Occipital lobe (tissue), 1 donor: ENCODE measurements at regions not wholly inside any gene's neighbourhood (a gene's known extent, or its start where the extent isn't known, plus 50 kb on each side); places are given as distances from the start of the nearest gene placed in this dataset.
"Not testable (repeated sequence)": the region's sequence is repeated elsewhere in the genome, so short reads cannot be mapped to it uniquely, and the experiment has no call there.

Experiments
- DNase-seq: peaks from one replicate; lab custom pipeline; 2025; lab: John Stamatoyannopoulos, UW

DNA sequence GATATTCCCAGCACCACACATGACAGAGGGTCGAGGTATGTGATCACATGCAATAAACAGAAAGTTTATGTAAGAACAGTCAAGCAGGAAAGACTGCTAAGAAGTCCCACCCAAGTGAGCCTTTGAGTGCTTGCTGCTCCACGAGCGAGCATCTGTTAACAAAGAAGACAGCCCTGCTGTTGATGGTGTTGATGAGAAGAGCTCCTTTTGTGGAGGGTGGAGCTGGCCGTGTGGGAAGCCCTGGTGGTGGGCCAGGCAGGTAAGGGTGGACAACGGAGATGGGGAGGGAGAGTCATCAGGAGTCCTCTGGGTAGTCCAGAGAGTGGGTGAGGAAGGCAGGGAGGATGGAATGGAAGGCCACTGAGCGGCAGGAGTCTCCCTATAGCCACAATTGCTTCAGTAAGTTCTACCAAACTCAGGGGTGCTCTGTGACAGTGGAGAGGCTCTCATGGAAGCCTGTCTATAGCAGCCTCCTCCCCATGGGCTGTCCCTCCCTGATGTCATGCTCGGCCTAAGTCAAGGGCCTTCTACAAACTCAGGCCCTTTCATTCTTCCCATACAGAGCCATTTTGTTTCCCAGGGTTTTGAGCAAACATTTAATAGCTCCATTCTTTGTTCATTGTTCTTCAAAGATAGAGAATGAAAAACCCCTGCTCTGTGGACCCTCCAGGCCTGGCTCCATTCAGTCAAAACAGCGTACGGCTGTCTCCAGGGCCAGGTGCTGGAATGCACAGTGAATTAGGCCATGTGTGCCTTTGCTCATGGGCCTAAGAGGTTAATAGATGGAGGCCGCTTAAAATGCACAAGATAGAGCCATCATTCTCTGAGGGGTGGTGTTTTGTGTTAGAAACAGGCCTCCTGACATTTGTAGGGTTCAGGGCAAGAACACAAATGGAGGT, 494.2 kb upstream of the RAB6C start:
- DNase-seq: no peak

DNA sequence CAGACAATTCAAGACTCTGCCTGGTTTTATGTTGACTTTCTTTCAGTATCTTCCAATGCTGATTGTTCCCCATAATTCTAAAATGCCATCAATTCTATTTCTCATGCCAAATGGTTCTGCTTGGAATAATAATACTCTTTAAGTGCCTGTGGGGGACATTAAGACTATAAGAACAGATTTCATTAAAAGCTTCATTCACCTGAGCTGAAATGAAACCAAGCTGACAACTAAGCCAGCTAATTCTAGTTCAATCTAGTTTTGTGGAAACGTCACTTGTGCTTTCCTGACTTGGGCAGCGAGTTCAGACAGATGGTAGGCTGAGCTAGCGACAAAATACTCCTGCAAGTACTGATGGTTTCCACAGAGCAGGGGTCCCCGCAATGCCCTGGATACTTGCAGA, 491.1 kb upstream of the RAB6C start:
- no peak for DNase-seq

DNA sequence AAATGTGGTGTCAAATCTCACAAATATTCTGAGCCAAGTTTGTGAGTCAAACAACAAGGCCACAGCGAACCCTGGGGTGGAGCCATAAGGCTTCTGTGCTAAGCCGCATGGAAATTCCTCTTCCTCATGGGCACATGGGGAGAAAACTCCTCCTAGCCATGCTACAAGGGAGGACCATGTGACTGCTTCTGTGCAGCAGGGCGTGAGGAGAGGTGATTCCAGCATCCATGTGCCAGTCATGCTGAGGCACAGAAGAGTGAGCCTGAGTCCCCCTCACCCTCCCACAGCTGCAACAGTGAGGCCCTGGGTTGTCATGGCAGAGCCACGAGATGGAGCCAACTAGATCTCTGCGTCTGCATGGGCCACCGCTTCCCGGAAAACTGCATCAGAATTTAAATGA, 488.8 kb upstream of the RAB6C start:
- no peak for DNase-seq

DNA sequence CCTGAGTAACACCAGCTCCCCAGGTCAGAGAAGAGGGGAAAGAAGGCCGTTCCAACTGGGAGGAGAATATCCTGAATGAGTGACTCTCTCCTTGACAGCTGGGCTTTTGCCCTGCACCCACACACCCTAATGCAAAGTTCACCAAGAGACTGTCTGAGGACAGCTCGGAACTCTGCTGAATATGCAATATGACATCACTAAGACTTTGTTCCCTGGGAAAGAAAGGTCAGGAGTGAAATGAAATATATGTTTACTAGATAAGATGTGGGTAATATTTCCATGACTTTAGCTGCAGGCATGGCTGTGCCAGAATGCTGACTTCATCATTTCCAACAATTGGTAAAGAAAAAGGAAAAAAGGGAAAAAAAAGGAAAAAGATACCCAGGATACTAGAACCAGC, 488.2 kb upstream of the RAB6C start:
- no peak for DNase-seq

DNA sequence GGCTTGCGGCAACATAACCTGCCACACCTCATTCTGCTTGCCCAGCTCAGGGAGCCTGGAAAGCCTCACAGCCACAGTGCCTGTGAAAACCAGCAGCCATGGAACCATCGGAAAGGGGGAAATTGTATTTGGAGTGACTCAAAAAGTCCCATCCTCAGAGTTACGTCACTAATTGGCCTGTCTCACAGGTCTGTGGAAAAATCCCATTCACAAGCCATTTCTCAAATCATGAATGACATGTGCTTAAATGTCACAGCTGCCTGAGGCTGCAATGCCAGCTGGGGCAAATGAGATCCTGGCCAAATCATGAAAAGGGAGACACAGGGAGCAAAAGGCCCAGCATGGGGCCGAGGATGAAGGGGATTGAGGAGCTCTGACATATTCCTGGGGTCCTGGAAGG, 486.9 kb upstream of the RAB6C start:
- DNase-seq: no peak

DNA sequence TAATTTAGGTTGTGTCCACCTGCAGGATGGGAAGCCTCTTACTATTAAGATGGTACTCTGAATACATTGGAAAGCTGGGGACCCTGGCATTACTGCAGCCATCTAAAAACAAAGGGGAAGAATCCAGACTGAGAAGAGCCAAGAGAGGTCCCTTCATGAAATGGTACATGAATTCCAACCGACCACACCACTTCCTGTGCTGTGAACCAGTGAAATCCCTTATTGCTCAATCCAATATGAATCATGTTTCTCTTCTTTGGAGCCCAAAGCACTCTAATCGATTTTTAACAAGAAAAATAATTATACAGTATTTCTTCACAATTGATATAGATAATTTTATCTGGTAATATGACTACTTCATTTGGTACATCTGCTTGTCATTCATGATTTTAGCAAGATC, 479.7 kb upstream of the RAB6C start:
- DNase-seq: no peak

DNA sequence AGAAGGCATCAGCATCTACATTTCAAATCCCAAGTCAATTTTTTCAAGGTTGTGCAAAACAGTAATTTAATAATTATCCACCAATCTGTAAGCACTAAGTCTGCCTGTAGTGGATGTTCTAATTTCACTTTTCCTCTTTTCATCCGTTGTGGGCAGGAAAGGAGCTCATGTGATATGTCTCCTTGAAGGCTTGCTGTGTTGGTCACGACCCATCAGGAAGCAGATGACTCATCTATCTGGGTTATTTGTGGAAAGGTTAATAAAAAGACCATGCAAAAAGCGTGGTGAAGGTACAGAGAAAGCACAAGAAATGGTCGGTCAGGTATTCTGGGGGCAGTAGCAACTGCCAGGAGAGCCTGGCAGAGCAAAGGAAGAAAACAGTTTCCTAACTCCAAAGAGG, 476.7 kb upstream of the RAB6C start:
- no peak for DNase-seq

DNA sequence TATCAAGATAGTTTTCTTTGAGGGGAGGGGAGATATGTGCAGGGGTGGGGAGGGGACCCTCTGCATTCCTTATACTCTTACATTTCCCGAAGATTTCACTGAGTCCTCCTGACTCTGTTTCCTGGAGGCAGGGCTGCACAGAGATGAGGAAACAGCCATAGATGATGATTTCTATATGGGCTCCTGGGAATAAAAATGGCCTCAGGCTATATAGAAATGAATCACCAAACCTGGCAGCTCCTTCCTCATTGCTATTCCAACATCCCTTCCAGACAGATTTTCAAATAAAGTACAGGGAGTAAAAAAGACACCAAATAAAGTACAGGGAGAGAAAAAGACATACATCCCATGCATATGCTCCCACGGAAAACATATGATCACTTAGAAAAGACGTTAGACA, 474.8 kb upstream of the RAB6C start:
- DNase-seq: no peak

DNA sequence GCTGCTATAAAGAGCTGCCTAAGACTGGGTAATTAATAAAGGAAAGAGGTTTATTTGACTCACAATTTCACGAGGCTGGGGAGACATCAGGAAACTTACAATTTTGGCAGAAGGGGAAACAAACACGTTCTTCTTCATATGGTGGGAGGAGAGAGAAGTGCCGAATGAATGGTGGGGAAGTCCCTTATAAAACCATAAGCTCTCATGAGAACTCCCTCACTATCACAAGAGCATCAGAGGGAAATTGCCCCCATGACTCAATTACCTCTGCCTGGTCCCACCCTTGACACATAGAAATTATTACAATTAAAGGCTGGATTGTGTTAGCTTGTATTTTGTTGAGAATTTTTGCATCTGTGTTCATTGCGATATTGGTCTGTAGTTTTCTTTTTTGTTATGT, 460.5 kb upstream of the RAB6C start:
- DNase-seq: no peak

DNA sequence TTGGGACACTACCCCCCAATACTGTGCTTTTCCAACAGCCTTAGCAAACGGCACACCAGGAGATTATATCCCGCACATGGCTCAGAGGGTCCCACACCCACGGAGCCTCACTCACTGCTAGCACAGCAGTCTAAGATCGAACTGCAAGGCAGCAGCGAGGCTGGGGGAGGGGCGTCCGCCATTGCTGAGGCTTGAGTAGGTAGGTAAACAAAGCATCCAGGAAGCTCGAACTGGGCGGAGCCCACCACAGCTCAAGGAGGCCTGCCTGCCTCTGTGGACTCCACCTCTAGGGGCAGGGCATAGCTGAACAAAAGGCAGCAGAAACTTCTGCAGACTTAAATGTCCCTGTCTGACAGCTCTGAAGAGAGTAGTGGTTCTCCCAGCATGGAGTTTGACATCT, 447.3 kb upstream of the RAB6C start:
- not testable (repeated sequence) for DNase-seq

DNA sequence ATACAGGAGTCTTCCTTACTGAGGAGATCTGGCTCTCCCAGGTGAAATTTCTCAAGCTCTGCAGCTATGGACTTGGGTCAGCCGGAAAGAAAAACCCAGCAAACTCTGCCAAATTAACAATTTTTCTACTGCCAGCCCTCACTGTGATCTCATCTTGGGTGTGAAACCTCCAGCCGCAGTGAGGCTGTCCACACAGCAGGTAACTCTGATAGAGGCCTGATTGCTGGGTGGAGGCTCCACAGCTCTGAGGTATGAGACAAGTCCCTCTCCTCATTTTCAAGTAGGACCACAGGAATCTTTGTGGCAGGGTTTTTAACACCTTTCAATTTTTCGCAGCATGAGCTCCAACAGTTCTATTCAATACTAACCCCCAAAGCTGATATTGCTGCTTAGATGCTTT, 430.6 kb upstream of the RAB6C start:
- DNase-seq: no peak

DNA sequence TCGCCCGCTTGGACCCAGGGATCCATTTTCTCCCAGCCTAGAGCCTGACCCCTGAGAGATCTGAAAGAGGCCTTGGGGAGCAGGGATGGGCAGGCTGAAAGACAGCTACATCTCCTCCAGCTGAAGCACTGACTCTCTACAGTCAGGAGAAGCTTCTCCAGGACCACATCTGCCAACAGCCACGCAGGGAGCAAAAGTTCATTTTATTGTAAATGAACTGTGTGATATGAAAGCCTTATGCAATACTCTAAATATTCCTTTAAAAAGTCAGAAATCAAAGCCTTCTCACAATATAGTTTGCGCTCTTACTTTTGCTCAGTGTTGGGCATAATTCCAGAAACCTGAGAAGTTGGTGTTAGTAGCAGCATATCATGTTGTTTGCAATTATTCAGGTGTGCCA, 428.9 kb upstream of the RAB6C start:
- DNase-seq: no peak

DNA sequence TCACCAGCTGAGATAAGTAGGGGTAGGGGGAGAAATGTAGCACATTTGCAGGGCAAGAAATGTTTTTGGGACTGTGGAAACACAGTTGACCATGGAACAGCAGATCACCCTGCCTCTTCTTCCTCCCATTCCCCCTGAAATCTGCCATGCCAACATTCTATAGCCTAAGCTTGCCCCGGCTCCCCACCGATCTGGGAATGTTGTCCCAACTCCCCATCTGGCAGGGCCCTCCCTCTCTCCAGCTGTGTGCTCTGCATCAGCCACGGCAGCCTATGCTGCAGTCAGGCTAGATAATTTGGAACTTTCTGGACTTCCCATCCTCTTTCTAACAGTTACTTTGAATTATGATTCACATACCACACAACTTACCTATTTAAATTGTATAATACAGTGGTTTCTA, 425.1 kb upstream of the RAB6C start:
- no peak for DNase-seq

DNA sequence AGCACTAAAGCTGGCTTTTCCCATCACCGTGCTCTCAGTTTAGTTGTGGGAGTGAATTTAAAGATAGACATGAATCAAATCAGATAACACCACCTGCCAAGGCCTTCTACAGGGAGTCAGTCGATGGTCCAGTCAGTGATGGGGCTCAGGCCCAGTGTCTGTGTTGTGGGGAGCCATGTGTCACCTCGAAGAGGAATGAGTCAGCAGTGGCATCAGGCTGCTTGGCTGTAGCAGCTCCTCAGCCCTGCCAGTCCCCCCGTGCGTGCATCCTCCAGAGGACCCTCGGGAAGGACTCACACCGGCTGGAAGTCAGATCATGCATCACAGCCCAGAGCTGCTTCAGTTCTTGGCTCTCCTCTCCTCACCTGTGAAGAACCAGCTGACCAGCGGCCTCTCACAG, 420.4 kb upstream of the RAB6C start:
- no peak for DNase-seq

DNA sequence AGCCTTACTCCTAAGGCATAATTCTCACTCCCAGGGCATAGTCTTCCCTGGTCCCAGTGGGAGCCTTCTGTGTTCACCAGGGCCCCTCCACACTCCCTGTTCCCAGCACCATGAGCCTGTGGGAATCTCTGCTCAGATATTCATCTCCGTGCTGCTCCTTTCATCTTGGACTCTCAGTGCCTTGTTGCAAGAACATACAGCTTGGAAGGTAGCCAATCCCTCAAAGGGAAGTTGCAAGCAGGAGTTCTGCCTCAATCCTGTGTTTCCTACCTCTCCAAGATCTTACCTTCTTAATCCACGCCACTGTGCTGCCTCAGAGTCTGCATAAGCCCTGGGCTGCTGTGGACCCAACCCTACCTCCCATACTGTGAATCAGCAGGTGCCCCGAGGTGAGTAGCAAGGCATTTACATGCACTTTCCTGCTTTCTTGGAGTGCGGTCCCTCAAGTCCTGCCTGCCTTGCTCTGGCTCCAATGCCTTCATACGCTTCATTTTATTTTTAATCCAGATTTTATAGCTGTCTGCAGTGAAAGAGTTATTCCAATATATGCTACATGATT, 413.8 kb upstream of the RAB6C start:
- DNase-seq: no peak

DNA sequence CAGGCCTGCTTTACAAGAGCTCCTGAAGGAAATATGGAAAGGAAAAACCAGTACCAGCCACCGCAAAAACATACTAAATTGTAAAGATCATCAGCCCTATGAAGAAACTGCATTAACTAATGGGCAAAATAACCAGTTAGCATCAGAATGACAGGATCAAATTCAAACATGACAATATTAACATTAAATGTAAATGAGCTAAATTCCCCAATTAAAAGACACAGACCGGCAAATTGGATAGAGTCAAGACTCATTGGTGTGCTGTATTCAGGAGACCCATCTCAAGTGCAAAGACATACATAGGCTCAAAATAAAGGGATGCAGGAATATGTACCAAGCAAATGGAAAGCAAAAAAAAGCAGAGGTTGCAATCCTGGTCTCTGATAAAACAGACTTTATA, 408.7 kb upstream of the RAB6C start:
- DNase-seq: not testable (repeated sequence)

DNA sequence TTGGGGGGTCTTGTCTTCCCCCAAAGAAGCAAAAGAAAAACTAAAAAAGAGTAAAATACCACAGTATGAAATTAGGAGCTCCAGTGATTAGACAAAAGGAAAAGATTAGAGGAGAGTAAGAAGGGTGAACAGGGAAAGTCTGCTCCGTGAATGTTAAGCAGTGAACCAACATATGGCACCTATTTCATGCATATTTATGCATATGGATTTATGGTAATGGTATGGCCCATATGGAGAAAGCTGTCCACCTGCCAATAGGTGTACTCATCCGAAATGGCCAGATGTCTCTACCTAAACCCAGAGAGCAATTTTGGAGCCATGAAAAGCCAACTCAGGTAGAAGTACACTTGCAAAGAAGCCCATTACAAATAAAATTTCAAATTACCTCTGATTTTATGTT, 404.0 kb upstream of the RAB6C start:
- DNase-seq: no peak

DNA sequence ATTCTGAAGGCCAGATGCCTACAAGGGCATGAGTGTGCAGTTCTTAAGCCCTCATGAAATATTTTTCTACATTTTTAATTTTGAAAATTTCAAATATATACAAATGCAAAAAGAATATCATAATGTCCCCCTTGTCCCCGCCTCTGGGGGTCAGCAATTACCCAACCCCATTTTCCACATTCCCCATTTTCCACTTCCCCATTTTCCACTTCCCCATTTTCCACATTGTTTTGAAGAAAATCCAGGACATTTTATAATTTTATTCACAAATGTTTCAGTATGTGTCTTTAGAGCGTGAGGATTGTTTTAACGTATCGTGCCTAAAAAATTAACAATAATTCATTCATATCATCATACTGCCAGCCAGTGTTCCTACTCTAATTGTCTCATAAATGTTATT, 403.6 kb upstream of the RAB6C start:
- no peak for DNase-seq

DNA sequence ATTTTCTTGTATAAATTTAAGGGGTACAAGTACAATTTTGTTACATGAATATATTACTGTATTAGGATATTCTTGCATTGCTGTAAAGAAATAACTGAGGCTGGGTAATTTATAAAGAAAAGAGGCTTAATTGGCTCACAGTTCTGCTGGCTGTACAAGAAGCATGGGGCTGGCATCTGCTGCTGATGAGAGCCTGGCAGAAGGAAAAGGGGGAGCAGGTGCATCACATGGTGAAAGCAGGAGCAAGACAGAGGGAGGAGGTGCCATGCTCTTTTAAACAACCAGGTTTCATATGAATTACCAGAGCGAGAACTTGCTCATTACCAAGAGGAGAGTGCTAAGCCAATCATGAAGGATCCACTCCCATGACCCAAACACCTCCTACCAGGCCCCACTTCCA, 399.5 kb upstream of the RAB6C start:
- DNase-seq: no peak

DNA sequence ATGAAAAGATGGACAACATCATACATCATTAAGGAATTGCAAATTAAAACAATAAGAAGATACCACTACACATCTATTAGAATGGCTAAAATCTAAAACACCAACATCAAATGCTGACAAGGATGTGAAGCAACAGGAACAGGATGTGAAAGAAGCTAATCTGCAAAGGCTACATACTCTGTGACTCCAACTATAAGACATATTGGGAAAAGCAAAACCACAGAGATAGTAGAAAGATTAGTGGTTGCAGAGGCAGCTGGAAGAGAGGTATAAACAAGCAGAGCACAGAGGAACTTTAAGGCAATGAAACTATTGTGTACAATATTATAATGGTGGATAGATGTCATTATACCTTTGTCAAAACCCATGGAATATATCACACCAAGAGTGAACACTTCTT, 393.7 kb upstream of the RAB6C start:
- no peak for DNase-seq

DNA sequence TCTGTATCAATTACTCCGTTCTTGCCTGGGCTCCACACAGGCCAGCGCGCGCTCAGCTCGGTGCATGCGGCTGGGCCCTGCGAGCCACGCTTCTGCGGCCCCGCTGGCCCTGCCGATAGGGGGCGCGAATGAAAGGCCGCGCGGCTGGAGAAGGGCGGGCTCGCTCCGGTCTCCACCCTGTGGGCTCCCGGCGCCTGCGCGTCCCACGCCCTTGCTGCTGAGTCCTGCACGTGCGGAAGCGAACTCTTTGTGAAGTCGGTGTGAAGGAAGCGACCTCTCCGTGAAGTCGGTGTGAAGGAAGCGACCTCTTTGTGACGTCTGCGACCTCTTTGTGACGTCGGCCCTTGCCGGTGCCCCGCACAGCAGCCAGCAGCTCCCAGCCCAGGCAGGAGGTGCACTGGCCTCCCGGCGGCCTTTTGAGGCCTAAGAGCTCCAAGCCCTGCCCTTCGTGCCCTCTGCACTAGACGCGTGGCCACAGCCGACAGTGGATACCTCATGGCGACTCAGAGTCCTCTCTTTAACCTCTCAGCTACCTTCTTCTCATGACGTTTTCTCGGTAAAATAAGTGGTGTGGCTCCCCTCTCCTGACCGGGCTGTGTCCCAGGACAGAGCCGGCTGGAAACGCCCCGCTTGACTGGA, 391.9 kb upstream of the RAB6C start:
- no peak for DNase-seq

DNA sequence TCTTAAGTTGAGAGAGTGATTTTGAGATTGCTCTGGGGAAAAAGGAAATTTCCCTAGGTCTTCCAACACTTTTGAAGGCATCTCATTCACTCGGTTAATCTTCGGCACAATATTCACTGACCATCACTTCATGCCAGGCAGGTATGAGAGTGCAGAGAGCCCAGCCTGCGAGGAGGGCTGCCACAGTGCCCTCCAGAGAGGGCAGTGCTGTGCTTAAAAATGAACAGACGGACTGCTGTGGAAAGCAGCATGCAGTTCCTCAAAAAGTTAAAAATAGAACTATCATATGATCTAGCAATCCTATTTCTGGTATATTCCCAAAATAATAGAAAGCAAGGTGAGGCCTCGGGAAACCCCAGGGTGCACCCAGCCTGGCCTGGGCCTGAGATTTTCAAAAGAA, 374.9 kb upstream of the RAB6C start:
- DNase-seq: no peak

DNA sequence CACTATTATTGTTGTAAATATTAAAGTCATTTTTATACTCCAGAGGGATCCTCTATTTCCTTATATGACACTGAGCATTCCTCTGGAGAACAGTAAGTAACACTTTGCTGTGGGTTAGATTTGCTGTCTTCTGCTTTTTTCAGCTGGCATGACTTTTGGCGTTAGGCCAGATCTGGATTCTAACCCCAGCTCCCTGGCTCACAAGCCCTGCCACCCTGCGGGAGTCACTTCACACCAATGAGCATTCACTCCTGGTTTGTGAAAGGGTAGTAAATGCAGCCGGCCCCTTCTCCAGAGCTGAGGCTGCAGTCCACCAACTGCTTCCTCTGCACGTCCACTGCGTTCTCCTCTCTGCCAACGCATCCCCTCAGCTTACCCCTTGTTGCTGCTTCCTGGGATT, 373.8 kb upstream of the RAB6C start:
- no peak for DNase-seq
